Keratinocyte (primary cell): ENCODE measurements at regions not wholly inside any gene's neighbourhood (a gene's known extent, or its start where the extent isn't known, plus 50 kb on each side); places are given as distances from the start of the nearest gene placed in this dataset.

Experiments
- CTCF ChIP-seq, 3 experiments: IDR thresholded peaks in 1 of 3; conservative IDR thresholded peaks in 1 of 3; optimal IDR thresholded peaks in 1 of 3; 2 replicates in 2 of 3; 3 replicates in 1 of 3; pipeline versions ENCODE3 to v1.5.1; 2011; ENCODE audit warnings: low read length in 3 of 3, mild to moderate bottlenecking in 3 of 3, moderate library complexity in 2 of 3, control low read depth in 1 of 3, inconsistent platforms in 1 of 3; ENCODE audit not compliant: insufficient read depth in 2 of 3; ENCODE audit errors: extremely low read depth in 1 of 3
- EZH2 ChIP-seq: IDR thresholded peaks from one replicate; pipeline ENCODE4 v1.6.1; 2012; ENCODE audit warnings: inconsistent platforms, mild to moderate bottlenecking, low read length, moderate library complexity

- TF ChIP-seq CTCF (optimal IDR thresholded peaks at IDR 0.05 in 1 of 3, IDR thresholded peaks at IDR 0.05 in 1 of 3, conservative IDR thresholded peaks at IDR 0.05 in 1 of 3; ENCODE audit: extremely low read depth in 1 of 3, insufficient read depth in 2 of 3, low read length in 3 of 3) (no peak), EZH2 (no peak)
Measured at GRCh38 chr1:36588972-36589371, 106.3 kb upstream of the CSF3R start.
